LoVo (cell line): ENCODE measurements at regions not wholly inside any gene's neighbourhood (a gene's known extent, or its start where the extent isn't known, plus 50 kb on each side); places are given as distances from the start of the nearest gene placed in this dataset.
A peak's percentile ranks its signal among the peaks of the same experiment; 100 is the strongest.
"Not testable (repeated sequence)": the region's sequence is repeated elsewhere in the genome, so short reads cannot be mapped to it uniquely, and the experiment has no call there.

Experiments
- DNase-seq: peaks from one replicate; pipeline ENCODE4 v3.0.0-alpha.2; 2016; ENCODE audit warnings: low spot score

- no peak for DNase-seq
Observed at GRCh38 chr13:50419331-50419865, 404.2 kb downstream of the KCNRG start.

- no peak for DNase-seq
Observed at GRCh38 chr13:50419896-50420295, 404.7 kb downstream of the KCNRG start.

- DNase-seq: no peak
Observed at GRCh38 chr13:50420718-50421472, 405.7 kb downstream of the KCNRG start.

GRCh38 chr13:50421473-50422130 lies 406.4 kb downstream of the KCNRG start:
- DNase-seq: peak; percentile 28

GRCh38 chr13:50422181-50423148 lies 407.2 kb downstream of the KCNRG start:
- DNase-seq: peak; percentile 6

- DNase-seq: no peak
Observed at GRCh38 chr13:50424993-50425392, 409.7 kb downstream of the KCNRG start.

GRCh38 chr13:50425772-50426171 lies 410.5 kb downstream of the KCNRG start:
- DNase-seq: no peak

- no peak for DNase-seq
Observed at GRCh38 chr13:50426927-50427326, 411.7 kb downstream of the KCNRG start.

GRCh38 chr13:50427511-50427910 lies 412.3 kb downstream of the KCNRG start:
- DNase-seq: not testable (repeated sequence)

- no peak for DNase-seq
Observed at GRCh38 chr13:50428183-50428877, 413.1 kb downstream of the KCNRG start.

GRCh38 chr13:50435011-50435410 lies 408.5 kb downstream of the DLEU7 start:
- no peak for DNase-seq

- DNase-seq: no peak
Observed at GRCh38 chr13:50437252-50437651, 406.2 kb downstream of the DLEU7 start.

GRCh38 chr13:50438351-50438750 lies 405.1 kb downstream of the DLEU7 start:
- no peak for DNase-seq

- no peak for DNase-seq
Observed at GRCh38 chr13:50441130-50441529, 402.4 kb downstream of the DLEU7 start.

GRCh38 chr13:50444726-50445125 lies 398.8 kb downstream of the DLEU7 start:
- no peak for DNase-seq

GRCh38 chr13:50446611-50447010 lies 396.9 kb downstream of the DLEU7 start:
- no peak for DNase-seq

- no peak for DNase-seq
Observed at GRCh38 chr13:50448535-50448998, 394.9 kb downstream of the DLEU7 start.

GRCh38 chr13:50449465-50449864 lies 394.0 kb downstream of the DLEU7 start:
- no peak for DNase-seq

- DNase-seq: no peak
Observed at GRCh38 chr13:50450279-50450678, 393.2 kb downstream of the DLEU7 start.

GRCh38 chr13:50451609-50452008 lies 391.9 kb downstream of the DLEU7 start:
- no peak for DNase-seq

- no peak for DNase-seq
Observed at GRCh38 chr13:50452028-50452427, 391.5 kb downstream of the DLEU7 start.
